OCI-M1 (cell line): ENCODE measurements at regions not wholly inside any gene's neighbourhood (a gene's known extent, or its start where the extent isn't known, plus 50 kb on each side); places are given as distances from the start of the nearest gene placed in this dataset.
A peak's percentile ranks its signal among the peaks of the same experiment; 100 is the strongest.

Source experiments
- DNase-seq: peaks from one replicate; lab custom pipeline; 2025; lab: John Stamatoyannopoulos, UW

GRCh38 chr11:95515371-95515770, 274.2 kb downstream of the FAM76B start:
- no peak for DNase-seq

- DNase-seq: no peak
These were observed 275.0 kb downstream of the FAM76B start for GRCh38 chr11:95514416-95515110.

- peak; percentile 37 for DNase-seq
These were observed 276.9 kb downstream of the FAM76B start for GRCh38 chr11:95512682-95513081.

GRCh38 chr11:95512177-95512576, 277.4 kb downstream of the FAM76B start:
- DNase-seq: no peak

- no peak for DNase-seq
These were observed 277.4 kb upstream of the SESN3 start for GRCh38 chr11:95508219-95508890.

- peak; percentile 5 for DNase-seq
These were observed 276.8 kb upstream of the SESN3 start for GRCh38 chr11:95507794-95508193.

- no peak for DNase-seq
These were observed 275.8 kb upstream of the SESN3 start for GRCh38 chr11:95506777-95507176.

GRCh38 chr11:95505927-95506426, 275.0 kb upstream of the SESN3 start:
- DNase-seq: peak; percentile 84

GRCh38 chr11:95503047-95503446, 272.0 kb upstream of the SESN3 start:
- no peak for DNase-seq

- no peak for DNase-seq
These were observed 271.5 kb upstream of the SESN3 start for GRCh38 chr11:95502522-95502921.

- no peak for DNase-seq
These were observed 270.8 kb upstream of the SESN3 start for GRCh38 chr11:95501761-95502266.

GRCh38 chr11:95500466-95500865, 269.5 kb upstream of the SESN3 start:
- no peak for DNase-seq

- no peak for DNase-seq
These were observed 268.6 kb upstream of the SESN3 start for GRCh38 chr11:95499516-95500135.

GRCh38 chr11:95498722-95499425, 267.9 kb upstream of the SESN3 start:
- no peak for DNase-seq

GRCh38 chr11:95496901-95497300, 265.9 kb upstream of the SESN3 start:
- no peak for DNase-seq

- DNase-seq: no peak
These were observed 264.7 kb upstream of the SESN3 start for GRCh38 chr11:95495706-95496105.

- no peak for DNase-seq
These were observed 263.9 kb upstream of the SESN3 start for GRCh38 chr11:95494856-95495255.

GRCh38 chr11:95494167-95494566, 263.2 kb upstream of the SESN3 start:
- DNase-seq: no peak

GRCh38 chr11:95490625-95491024, 259.6 kb upstream of the SESN3 start:
- DNase-seq: no peak

- no peak for DNase-seq
These were observed 256.9 kb upstream of the SESN3 start for GRCh38 chr11:95487938-95488337.

- no peak for DNase-seq
These were observed 256.4 kb upstream of the SESN3 start for GRCh38 chr11:95487391-95487790.

- no peak for DNase-seq
These were observed 256.0 kb upstream of the SESN3 start for GRCh38 chr11:95486979-95487378.
